Cardiac fibroblast (primary cell): ENCODE measurements at regions not wholly inside any gene's neighbourhood (a gene's known extent, or its start where the extent isn't known, plus 50 kb on each side); places are given as distances from the start of the nearest gene placed in this dataset.
A peak's percentile ranks its signal among the peaks of the same experiment; 100 is the strongest.

Experiments used
- DNase-seq, 2 donors: peaks; one replicate each; pipeline versions ENCODE4 v3.0.0 to v3.0.0-alpha.2; 2010; ENCODE audit warnings: low read depth in 2 of 2
- H3K4me3 ChIP-seq, 2 donors: replicated peaks in 1 of 2; 1 replicate in 1 of 2; 2 replicates in 1 of 2; pipeline ENCODE4 v1.5.1; 2011; ENCODE audit warnings: low read depth in 2 of 2, low read length in 2 of 2, mild to moderate bottlenecking in 2 of 2, moderate library complexity in 1 of 2
- CTCF ChIP-seq: IDR thresholded peaks from one replicate; pipeline ENCODE4 v1.5.1; 2011; ENCODE audit warnings: low read depth, mild to moderate bottlenecking, low read length, inconsistent platforms

DNA sequence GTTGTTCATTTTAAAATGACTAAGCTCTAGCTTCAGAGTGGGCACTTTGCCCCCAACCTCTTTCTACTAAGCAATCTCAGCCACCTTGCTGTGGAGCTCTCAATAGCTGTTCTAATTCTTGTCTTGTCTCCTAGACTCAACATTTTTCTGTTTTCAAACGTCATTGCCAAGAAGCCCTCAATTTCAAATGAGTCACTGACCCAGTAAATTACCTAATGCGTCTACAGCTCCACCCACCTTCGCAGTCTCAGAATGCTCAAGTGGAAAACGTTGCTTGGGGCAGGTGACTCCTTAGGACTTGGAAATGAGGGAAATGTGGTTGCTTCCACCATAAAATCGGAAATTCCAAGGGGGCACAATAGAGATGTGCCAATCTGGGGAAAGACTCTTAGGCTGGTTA lies 59.0 kb downstream of the ING2 start:
- H3K4me3 ChIP-seq: no peak overlapping the region
- DNase-seq: peak; percentile 13 to 41
- TF ChIP-seq CTCF: no peak

- no peak for TF ChIP-seq CTCF
- peak; percentile 34 to 46 for DNase-seq
- H3K4me3 ChIP-seq: no peak overlapping the region
Measured at GRCh38 chr4:183571350-183571941, 66.6 kb downstream of the ING2 start.

DNA sequence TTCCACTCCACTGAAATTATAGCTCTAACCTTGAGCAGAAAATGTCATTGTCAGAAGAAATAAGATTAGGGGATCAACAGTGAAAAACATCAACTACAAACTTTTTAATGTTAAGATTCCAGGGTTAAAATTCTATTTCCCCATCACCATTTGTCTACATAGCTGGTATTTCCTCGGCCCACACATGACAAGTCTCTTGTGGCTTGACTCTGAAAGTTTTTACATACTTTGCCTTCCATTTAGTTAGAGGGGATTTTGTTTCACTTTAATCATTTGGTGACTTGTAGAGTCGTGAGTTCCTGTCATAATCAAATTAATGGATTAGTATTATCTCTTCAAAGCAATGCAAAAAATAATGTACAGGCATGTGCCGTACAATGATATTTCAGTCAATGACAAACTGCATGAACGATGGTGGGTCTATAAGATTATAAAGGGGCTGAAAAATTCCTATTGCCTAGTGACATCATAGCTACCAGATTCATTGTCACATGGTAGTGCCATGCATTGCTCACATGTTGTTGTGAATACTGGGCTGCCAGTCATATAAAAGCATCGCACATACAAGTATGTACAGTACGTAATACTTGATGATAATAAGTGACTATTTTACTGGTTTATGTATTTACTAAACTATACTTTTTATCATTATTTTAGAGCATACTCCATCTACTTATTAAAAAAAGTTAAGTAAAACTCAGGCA lies 72.0 kb downstream of the ING2 start:
- no peak for TF ChIP-seq CTCF
- no peak for DNase-seq

GRCh38 chr4:183580370-183580769 lies 75.5 kb downstream of the ING2 start:
- H3K4me3 ChIP-seq: no peak overlapping the region
- DNase-seq: no peak
- no peak for TF ChIP-seq CTCF

More for the DNA sequence above, 72.0 kb downstream of the ING2 start:
- no peak overlapping the region for H3K4me3 ChIP-seq

GRCh38 chr4:183580849-183581248 lies 76.0 kb downstream of the ING2 start:
- no peak for DNase-seq
- no peak for TF ChIP-seq CTCF
- H3K4me3 ChIP-seq: no peak overlapping the region

GRCh38 chr4:183586824-183587223 lies 72.2 kb downstream of the RWDD4 start:
- TF ChIP-seq CTCF: no peak
- H3K4me3 ChIP-seq: no peak overlapping the region
- DNase-seq: no peak
